Stimulated activated CD4-positive, alpha-beta T cell treated with anti-CD3 and anti-CD28 coated beads, Interleukin-1b, Interleukin-23, amount 100 ng/mL, for 4 hours (primary cell): ENCODE measurements at regions not wholly inside any gene's neighbourhood (a gene's known extent, or its start where the extent isn't known, plus 50 kb on each side); places are given as distances from the start of the nearest gene placed in this dataset.
"Not testable (repeated sequence)": the region's sequence is repeated elsewhere in the genome, so short reads cannot be mapped to it uniquely, and the experiment has no call there.

ENCODE experiments used
- DNase-seq, 2 donors: peaks; one replicate each; pipeline ENCODE4 v3.0.0-alpha.2; 2020; ENCODE audit warnings: low read depth in 2 of 2

DNA sequence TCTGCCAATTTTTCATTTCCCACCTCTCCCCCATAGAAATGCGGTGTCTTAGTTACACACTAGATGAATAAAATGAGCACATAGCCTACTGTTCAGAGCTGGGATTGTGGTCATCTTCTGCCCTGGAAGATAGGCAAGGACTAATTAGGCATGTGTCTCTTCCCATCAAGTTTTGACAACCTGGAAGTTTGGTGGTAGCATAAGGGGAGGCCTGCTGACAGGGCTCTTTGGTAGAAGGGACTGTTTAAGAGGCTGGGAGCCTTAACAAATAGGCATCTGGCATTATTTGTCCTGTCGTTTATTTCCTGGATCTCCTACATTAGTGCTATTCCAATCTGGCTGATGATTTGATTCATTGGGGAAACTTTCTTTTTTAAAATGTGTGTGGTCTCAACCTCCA, 512.3 kb downstream of the ZNF385D start:
- DNase-seq, result no peak

DNA sequence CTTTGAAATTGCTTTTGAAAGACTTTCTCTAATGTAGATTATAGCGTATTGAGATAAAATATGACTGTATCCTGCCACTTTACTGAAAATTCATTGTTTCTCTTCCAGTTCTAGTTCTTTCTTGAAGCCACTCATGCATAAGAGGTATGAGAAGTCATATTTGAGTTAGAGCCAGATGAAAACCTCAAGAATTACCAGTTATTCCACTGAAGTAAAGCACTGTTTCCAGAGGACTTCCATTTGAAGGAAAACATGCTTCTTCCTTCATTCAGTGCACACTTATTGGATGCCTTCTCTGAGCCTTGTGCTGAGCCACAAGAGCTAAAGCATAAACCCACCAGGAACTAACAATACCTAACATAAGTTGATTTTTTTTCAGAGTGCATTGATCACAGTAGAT, 513.4 kb downstream of the ZNF385D start:
- no peak for DNase-seq

- DNase-seq, result no peak
Measured at GRCh38 chr3:21235491-21235890, 515.5 kb downstream of the ZNF385D start.

DNA sequence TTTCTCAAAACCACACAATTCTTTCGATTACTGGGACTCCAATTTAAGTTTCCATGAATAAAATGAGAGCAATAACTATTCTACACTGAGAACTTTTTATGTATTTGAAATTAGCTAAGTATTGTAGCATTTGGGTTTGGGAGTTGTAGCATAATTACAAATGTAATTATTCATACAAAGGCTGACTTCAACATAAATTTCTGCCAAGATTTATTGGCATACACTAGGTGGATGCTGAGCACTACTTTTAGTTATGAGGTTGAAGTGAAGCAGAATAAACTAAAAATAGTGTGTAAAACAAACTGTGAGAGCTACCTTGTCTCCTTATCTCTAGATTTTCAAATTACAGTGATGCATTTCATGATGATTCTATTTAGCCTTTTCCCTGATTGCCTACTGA, 516.1 kb downstream of the ZNF385D start:
- DNase-seq, result no peak

DNA sequence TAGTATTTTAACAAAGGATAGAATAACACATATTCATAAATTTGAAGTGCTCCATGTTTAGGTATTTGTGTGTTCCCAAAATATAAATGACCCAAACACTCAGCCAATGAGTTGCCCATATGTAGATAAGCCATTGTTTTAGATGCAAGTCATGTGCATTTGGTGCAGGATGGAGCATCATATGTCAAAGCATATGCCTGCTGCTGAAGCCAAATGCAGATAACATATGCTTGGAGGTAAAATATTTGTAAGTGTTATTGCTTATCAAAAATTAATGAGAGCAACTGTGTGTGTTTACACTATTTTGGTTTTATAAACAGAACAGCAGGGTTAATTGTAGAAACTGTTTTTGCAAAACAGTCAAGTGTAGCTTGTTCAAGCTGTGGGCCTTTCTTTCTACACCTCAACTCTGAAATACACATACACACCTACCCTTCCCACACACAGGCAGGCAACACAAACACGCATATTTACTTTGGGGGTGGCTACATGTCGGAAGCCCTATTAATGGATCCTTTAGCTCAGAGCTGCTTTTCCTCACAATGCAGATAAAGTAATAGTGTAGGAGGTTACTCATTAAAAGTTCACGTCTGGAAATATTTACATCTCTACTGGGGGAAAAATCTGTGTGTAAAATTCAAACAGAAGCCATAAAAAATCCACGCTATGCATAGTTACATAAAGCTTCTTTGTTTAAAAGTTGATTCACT, 521.4 kb downstream of the ZNF385D start:
- DNase-seq, result no peak

DNA sequence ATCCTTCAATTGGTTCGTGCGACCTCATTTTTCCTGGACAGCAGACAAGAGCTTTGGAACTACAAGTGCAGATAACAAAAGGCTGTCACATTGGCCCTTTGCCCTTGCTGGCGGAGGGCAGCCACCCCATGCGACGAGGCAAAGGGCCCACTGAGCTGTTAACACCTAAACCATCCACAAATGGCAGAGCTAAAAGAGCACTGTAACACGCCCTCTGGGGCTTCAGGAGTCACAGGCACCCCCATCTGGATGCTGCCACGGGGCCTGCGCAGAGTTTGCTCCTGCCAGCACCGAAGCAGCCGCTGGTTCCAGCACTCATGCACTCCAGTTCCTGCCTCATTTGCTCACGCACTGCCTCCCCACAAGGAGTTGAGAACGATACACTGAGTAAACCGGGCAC, 524.9 kb downstream of the ZNF385D start:
- no peak for DNase-seq

- DNase-seq, result no peak
Measured at GRCh38 chr3:21220944-21221343, 530.1 kb downstream of the ZNF385D start.

- DNase-seq, result no peak
Measured at GRCh38 chr3:21216598-21216997, 534.4 kb downstream of the ZNF385D start.

DNA sequence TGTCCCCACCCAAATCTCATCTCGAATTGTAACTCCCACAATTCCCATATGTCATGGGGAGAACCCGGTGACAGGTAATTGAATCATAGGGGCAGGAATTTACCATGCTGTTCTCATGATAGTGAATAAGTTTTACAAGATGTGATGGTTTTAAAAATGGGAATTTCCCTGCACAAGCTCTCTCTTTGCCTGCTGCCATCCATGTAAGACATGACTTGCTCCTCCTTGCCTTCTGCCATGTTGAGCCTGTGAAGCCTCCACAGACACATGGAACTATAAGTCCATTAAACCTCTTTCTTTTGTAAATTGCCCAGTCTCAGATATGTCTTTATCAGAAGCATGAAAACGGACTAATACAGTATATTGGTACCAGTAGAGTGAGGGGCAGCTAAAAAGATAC, 546.9 kb downstream of the ZNF385D start:
- not testable (repeated sequence) for DNase-seq

- no peak for DNase-seq
Measured at GRCh38 chr3:21195203-21195602, 555.8 kb downstream of the ZNF385D start.

DNA sequence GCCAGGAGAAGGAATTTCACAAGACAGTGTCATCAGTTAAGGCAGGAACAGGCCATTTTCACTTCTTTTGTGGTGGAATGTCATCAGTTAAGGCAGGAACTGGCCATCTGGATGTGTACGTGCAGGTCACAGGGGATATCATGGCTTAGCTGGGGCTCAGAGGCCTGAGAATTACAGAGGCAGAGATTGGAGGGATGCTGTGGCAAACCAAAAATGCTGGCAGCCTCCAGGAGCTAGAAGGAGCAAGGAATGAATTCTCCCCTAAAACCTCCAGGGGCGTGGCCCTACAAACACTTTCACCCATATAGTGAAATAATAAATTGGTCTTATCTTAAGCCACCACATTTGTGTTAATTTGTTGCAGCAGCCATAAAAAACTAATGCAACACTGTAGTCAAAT, 557.0 kb downstream of the ZNF385D start:
- not testable (repeated sequence) for DNase-seq

- DNase-seq, result no peak
Measured at GRCh38 chr3:21188459-21188858, 562.6 kb downstream of the ZNF385D start.

GRCh38 chr3:21185816-21186314, 565.1 kb downstream of the ZNF385D start:
- DNase-seq, result no peak

DNA sequence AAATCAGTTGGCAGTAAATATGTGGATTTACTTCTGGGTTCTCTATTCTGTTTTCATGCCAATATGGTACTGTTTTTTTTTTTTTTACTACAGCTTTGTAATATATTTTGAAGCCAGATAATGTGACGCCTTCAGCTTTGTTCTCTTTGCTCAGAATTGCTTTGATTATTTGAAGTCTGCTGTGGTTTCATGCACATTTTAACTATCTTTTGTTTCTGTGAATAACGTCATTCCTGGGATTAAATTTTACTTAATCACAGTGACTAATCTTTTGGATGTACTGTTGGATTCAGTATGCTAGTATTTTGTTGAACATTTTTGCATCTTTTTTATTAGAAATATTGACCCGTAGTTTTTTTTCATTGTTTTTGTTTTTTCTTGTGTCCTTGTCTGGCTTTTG, 576.5 kb downstream of the ZNF385D start:
- no peak for DNase-seq

DNA sequence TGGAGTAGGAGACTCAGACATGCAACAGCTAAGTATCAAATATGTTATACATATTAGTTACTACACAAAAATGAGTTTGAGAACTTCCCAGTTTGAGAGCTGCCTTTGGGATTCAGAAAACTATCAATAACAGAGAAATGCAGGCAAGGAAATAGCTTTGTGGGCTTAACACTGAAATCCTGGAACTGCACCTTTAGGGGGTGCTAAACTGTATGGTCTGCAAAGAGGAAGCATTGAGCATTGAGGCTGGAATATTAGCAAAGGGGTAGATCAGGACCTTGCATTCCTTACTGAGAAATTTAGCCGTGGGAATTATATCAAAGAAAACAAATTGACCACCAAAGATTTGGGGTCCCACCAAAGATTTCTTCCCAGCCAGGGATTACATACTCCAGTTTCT, 580.0 kb downstream of the ZNF385D start:
- no peak for DNase-seq

GRCh38 chr3:21169948-21170347, 581.1 kb downstream of the ZNF385D start:
- DNase-seq, result no peak

GRCh38 chr3:21168471-21168870, 582.5 kb downstream of the ZNF385D start:
- no peak for DNase-seq

- DNase-seq, result no peak
Measured at GRCh38 chr3:21163956-21164355, 587.1 kb downstream of the ZNF385D start.

DNA sequence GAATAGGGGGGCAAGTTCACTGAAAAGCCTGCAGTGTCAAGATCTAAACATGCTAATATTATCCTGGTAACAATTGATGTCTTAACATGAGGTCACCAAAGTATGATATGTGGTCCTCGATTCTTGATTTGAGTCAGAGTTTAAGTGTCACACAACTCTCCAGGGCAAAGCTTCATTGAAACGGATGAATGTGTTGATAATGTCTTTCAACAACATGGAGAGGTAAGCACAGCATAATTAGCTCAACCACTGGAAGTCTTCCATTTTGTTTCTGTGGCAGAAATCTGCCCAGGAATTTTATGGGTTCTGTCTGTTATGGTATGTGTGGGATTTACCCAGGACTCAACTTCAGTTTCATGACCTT, 591.5 kb downstream of the ZNF385D start:
- DNase-seq, result no peak

GRCh38 chr3:21158861-21159542, 592.0 kb downstream of the ZNF385D start:
- no peak for DNase-seq

GRCh38 chr3:21154911-21155310, 596.1 kb downstream of the ZNF385D start:
- no peak for DNase-seq

GRCh38 chr3:21152555-21152954, 598.5 kb downstream of the ZNF385D start:
- no peak for DNase-seq

DNA sequence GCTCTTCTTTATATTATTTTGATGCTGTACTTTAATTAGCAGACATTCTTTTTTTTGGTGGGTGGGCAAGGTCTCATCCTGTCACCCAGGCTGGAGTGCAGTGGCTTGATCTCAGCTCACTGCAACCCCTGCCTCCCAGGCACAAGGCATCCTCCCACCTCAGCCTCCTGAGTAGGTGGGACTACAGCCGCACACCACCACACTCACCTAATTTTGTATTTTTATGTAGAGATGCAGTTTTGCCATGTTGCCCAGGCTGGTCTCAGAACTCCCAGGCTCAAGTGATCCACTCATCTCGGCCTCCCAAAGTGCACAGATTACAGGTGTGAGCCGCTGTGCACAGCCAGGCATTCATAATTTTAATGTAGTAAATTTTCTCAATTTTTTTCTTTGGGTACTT, 608.1 kb downstream of the ZNF385D start:
- DNase-seq, result no peak

- no peak for DNase-seq
Measured at GRCh38 chr3:21142031-21142430, 609.0 kb downstream of the ZNF385D start.
